Stimulated activated CD4-positive, alpha-beta T cell treated with anti-CD3 and anti-CD28 coated beads, Interleukin-2, amount 100 ng/mL, for 48 hours (primary cell): ENCODE measurements at regions not wholly inside any gene's neighbourhood (a gene's known extent, or its start where the extent isn't known, plus 50 kb on each side); places are given as distances from the start of the nearest gene placed in this dataset.

ENCODE experiments used
- DNase-seq, 2 donors: peaks; one replicate each; pipeline ENCODE4 v3.0.0-alpha.2; 2020

GRCh38 chr12:24025153-24025798 is 75.8 kb upstream of the SOX5 start:
- no peak for DNase-seq

- no peak for DNase-seq
These were observed 73.6 kb upstream of the SOX5 start for GRCh38 chr12:24023081-24023480.

- no peak for DNase-seq
These were observed 71.7 kb upstream of the SOX5 start for GRCh38 chr12:24021164-24021502.

- no peak for DNase-seq
These were observed 71.1 kb upstream of the SOX5 start for GRCh38 chr12:24020397-24021163.

- DNase-seq = no peak
These were observed 66.3 kb upstream of the SOX5 start for GRCh38 chr12:24015833-24016160.

- DNase-seq = no peak
These were observed 65.7 kb upstream of the SOX5 start for GRCh38 chr12:24014915-24015832.

- no peak for DNase-seq
These were observed 64.8 kb upstream of the SOX5 start for GRCh38 chr12:24014240-24014639.

GRCh38 chr12:24012528-24012927 is 63.1 kb upstream of the SOX5 start:
- DNase-seq = no peak

GRCh38 chr12:24011927-24012507 is 62.5 kb upstream of the SOX5 start:
- DNase-seq = no peak

- DNase-seq = no peak
These were observed 58.7 kb upstream of the SOX5 start for GRCh38 chr12:24008166-24008565.
